H9 (cell line): ENCODE measurements at regions not wholly inside any gene's neighbourhood (a gene's known extent, or its start where the extent isn't known, plus 50 kb on each side); places are given as distances from the start of the nearest gene placed in this dataset.

Experiments
- DNase-seq: peaks from one replicate; pipeline ENCODE4 v3.0.0-alpha.2; 2017
- H2AFZ ChIP-seq: one replicate; pipeline ENCODE4 v1.6.1; 2013; ENCODE audit warnings: mild to moderate bottlenecking, low read length, control low read depth, moderate library complexity
- H2AK5ac ChIP-seq: 2 replicates; pipeline ENCODE4 v1.6.1; 2013; ENCODE audit warnings: low read length, control low read depth, mixed read lengths; ENCODE audit not compliant: insufficient read length
- H2BK120ac ChIP-seq: one replicate; pipeline ENCODE4 v1.6.1; 2013; ENCODE audit warnings: low read depth, mild to moderate bottlenecking, low read length, control low read depth, inconsistent platforms; ENCODE audit not compliant: poor library complexity, severe bottlenecking
- H2BK12ac ChIP-seq: 2 replicates; pipeline ENCODE4 v1.6.1; 2013; ENCODE audit warnings: low read length, control low read depth, mixed read lengths, low read depth; ENCODE audit not compliant: insufficient read length
- H2BK15ac ChIP-seq: 2 replicates; pipeline ENCODE4 v1.6.1; 2013; ENCODE audit warnings: low read depth, low read length, control low read depth
- H2BK20ac ChIP-seq: one replicate; pipeline ENCODE4 v1.6.1; 2013; ENCODE audit warnings: low read depth, mild to moderate bottlenecking, low read length, control low read depth, inconsistent platforms; ENCODE audit not compliant: poor library complexity, severe bottlenecking
- H2BK5ac ChIP-seq: 2 replicates; pipeline ENCODE4 v1.6.1; 2013; ENCODE audit warnings: low read length, control low read depth, mixed read lengths; ENCODE audit not compliant: insufficient read length
- H3K14ac ChIP-seq: 2 replicates; pipeline ENCODE4 v1.6.1; 2013; ENCODE audit warnings: low read length, control low read depth; ENCODE audit not compliant: insufficient read depth
- H3K18ac ChIP-seq: 2 replicates; pipeline ENCODE4 v1.6.1; 2013; ENCODE audit warnings: low read depth, mild to moderate bottlenecking, mixed read lengths, low read length, control low read depth; ENCODE audit not compliant: insufficient read length
- H3K23ac ChIP-seq: 2 replicates; pipeline ENCODE4 v1.6.1; 2013; ENCODE audit warnings: low read length, control low read depth, mixed read lengths, low read depth; ENCODE audit not compliant: insufficient read length
- H3K23me2 ChIP-seq: 2 replicates; pipeline ENCODE4 v1.6.1; 2013; ENCODE audit warnings: low read depth, mild to moderate bottlenecking, mixed read lengths, low read length, control low read depth; ENCODE audit not compliant: insufficient read length, poor library complexity, severe bottlenecking
- H3K27ac ChIP-seq: 2 replicates; pipeline ENCODE4 v1.5.1; 2013; ENCODE audit warnings: low read length, control low read depth, mixed read lengths, low read depth; ENCODE audit not compliant: insufficient read length
- H3K27me3 ChIP-seq: 2 replicates; pipeline ENCODE4 v1.6.1; 2013; ENCODE audit warnings: low read length, control low read depth, inconsistent platforms; ENCODE audit not compliant: insufficient read depth
- H3K4ac ChIP-seq: 2 replicates; pipeline ENCODE4 v1.6.1; 2013; ENCODE audit warnings: low read depth, mild to moderate bottlenecking, control low read depth, inconsistent platforms, low read length, moderate library complexity
- H3K4me1 ChIP-seq: 2 replicates; pipeline ENCODE4 v1.6.1; 2013; ENCODE audit warnings: low read length, control low read depth, inconsistent platforms; ENCODE audit not compliant: insufficient read depth
- H3K4me2 ChIP-seq: 2 replicates; pipeline ENCODE4 v1.6.1; 2013; ENCODE audit warnings: low read length, control low read depth, mixed read lengths; ENCODE audit not compliant: insufficient read length, insufficient read depth
- H3K56ac ChIP-seq: 2 replicates; pipeline ENCODE4 v1.6.1; 2013; ENCODE audit warnings: low read depth, mild to moderate bottlenecking, mixed read lengths, low read length, control low read depth; ENCODE audit not compliant: insufficient read length
- H3K79me1 ChIP-seq: 2 replicates; pipeline ENCODE4 v1.6.1; 2013; ENCODE audit warnings: low read depth, mild to moderate bottlenecking, moderate library complexity, low read length, control low read depth, inconsistent platforms; ENCODE audit not compliant: insufficient read depth, poor library complexity, severe bottlenecking
- H3K79me2 ChIP-seq: 2 replicates; pipeline ENCODE4 v1.6.1; 2013; ENCODE audit warnings: low read length, control low read depth, inconsistent platforms; ENCODE audit not compliant: insufficient read depth
- H3K9ac ChIP-seq: 2 replicates; pipeline ENCODE4 v1.6.1; 2013; ENCODE audit warnings: low read length, control low read depth, mixed read lengths; ENCODE audit not compliant: insufficient read length; ENCODE audit errors: extremely low read depth
- H3K9me3 ChIP-seq: one replicate; pipeline ENCODE4 v1.6.1; 2013; ENCODE audit warnings: low read depth, low read length, inconsistent platforms; ENCODE audit not compliant: control insufficient read depth
- H3T11ph ChIP-seq: one replicate; pipeline ENCODE4 v1.6.1; 2013; ENCODE audit warnings: mild to moderate bottlenecking, low read length, control low read depth, inconsistent platforms
- H4K20me1 ChIP-seq: one replicate; pipeline ENCODE4 v1.6.1; 2013; ENCODE audit not compliant: control insufficient read depth, insufficient read length, insufficient read depth
- H4K5ac ChIP-seq: 2 replicates; pipeline ENCODE4 v1.6.1; 2013; ENCODE audit warnings: low read depth, mild to moderate bottlenecking, mixed read lengths, low read length, control low read depth; ENCODE audit not compliant: insufficient read length
- H4K8ac ChIP-seq: replicated peaks from 2 replicates; pipeline ENCODE4 v1.6.1; 2013; ENCODE audit warnings: low read length, control low read depth, mixed read lengths, low read depth; ENCODE audit not compliant: insufficient read length
- H4K91ac ChIP-seq: 2 replicates; pipeline ENCODE4 v1.6.1; 2013; ENCODE audit warnings: low read depth, mild to moderate bottlenecking, moderate library complexity, mixed read lengths, low read length, control low read depth; ENCODE audit not compliant: insufficient read length
- H3K27ac Mint-ChIP-seq, 3 experiments: 2 replicates in 2 of 3; 3 replicates in 1 of 3; pipeline ENCODE4 v1.8.0; 2020 to 2021; ENCODE audit warnings: mixed read lengths in 3 of 3, mild to moderate bottlenecking in 1 of 3, moderate library complexity in 1 of 3
- H3K27me3 Mint-ChIP-seq: 2 replicates; pipeline ENCODE4 v1.8.0; 2021; ENCODE audit warnings: low read depth, mild to moderate bottlenecking, moderate library complexity, mixed read lengths
- H3K36me3 Mint-ChIP-seq, 3 experiments: 2 replicates in 2 of 3; 3 replicates in 1 of 3; pipeline ENCODE4 v1.8.0; 2020 to 2021; ENCODE audit warnings: low read depth in 3 of 3, mixed read lengths in 3 of 3; ENCODE audit not compliant: insufficient read depth in 1 of 3
- H3K4me1 Mint-ChIP-seq, 2 experiments: 2 replicates each; pipeline ENCODE4 v1.8.0; 2020; ENCODE audit warnings: mixed read lengths in 2 of 2
- H3K4me3 Mint-ChIP-seq, 2 experiments: 2 replicates in 1 of 2; 3 replicates in 1 of 2; pipeline ENCODE4 v1.8.0; 2020 to 2021; ENCODE audit warnings: mild to moderate bottlenecking in 2 of 2, mixed read lengths in 2 of 2, moderate library complexity in 1 of 2
- H3K9me3 Mint-ChIP-seq, 2 experiments: 2 replicates in 1 of 2; 3 replicates in 1 of 2; pipeline ENCODE4 v1.8.0; 2020; ENCODE audit warnings: mild to moderate bottlenecking in 2 of 2, mixed read lengths in 2 of 2, moderate library complexity in 1 of 2
- WGBS: extraction: QIAGEN DNeasy Blood & Tissue Kit; methylation state at CpG from one replicate; pipeline ENCODE4 v1.1.7; 2013; ENCODE audit warnings: missing lambda C conversion rate, low lambda C conversion rate, mixed read lengths; ENCODE audit not compliant: insufficient read length; ENCODE audit errors: extremely low coverage; 5-methylcytosine and 5-hydroxymethylcytosine counted together
- TF ChIP-seq, protein P1 (sequence below): fragments of 200-600 bp; sonication (generic); conservative IDR thresholded peaks from 3 replicates; pipeline ENCODE4 v1.8.0; 2021; ENCODE audit warnings: antibody characterized with exemption, mild to moderate bottlenecking

- Histone ChIP-seq H4K91ac (no peak overlapping the region), H3K23me2 (no peaks in the 10 kb centered on the region), H3K4ac (no peak overlapping the region), H3K27ac (no peak overlapping the region), H4K20me1 (no peaks in the 10 kb centered on the region), H2BK120ac (no peak overlapping the region), H3K79me1 (no peaks in the 10 kb centered on the region), H3K18ac (no peak overlapping the region), H2BK5ac (no peak overlapping the region), H3K4me2 (no peak overlapping the region), H3K4me1 (peaks cover 7% of the 10 kb centered on the region), H3T11ph (no peak overlapping the region), H2BK15ac (no peak overlapping the region), H2BK20ac (no peak overlapping the region), H3K27me3 (no peaks in the 10 kb centered on the region), H2AK5ac (no peak overlapping the region), H3K23ac (no peak overlapping the region), H3K9ac (no peak overlapping the region), H2BK12ac (no peak overlapping the region), H4K8ac (no peak overlapping the region), H3K79me2 (no peaks in the 10 kb centered on the region), H2AFZ (no peak overlapping the region), H3K9me3 (no peaks in the 10 kb centered on the region), H3K14ac (no peak overlapping the region), H3K56ac (no peak overlapping the region), H4K5ac (no peak overlapping the region)
- Mint-ChIP-seq H3K36me3 (no peaks in the 10 kb centered on the region; a peak in 2 of 7 replicates), H3K4me1 (peaks cover 16 to 33% of the 10 kb centered on the region in 2 experiments), H3K4me3 (no peak overlapping the region), H3K27me3 (no peaks in the 10 kb centered on the region; the same call in 1 of the 2 replicates), H3K27ac (no peak overlapping the region; a peak in 1 of 7 replicates), H3K9me3 (no peaks in the 10 kb centered on the region)
- no CpG with 5 or more reads among the region's 4 CpGs for WGBS
- DNase-seq = no peak
- TF ChIP-seq, protein P1, sequence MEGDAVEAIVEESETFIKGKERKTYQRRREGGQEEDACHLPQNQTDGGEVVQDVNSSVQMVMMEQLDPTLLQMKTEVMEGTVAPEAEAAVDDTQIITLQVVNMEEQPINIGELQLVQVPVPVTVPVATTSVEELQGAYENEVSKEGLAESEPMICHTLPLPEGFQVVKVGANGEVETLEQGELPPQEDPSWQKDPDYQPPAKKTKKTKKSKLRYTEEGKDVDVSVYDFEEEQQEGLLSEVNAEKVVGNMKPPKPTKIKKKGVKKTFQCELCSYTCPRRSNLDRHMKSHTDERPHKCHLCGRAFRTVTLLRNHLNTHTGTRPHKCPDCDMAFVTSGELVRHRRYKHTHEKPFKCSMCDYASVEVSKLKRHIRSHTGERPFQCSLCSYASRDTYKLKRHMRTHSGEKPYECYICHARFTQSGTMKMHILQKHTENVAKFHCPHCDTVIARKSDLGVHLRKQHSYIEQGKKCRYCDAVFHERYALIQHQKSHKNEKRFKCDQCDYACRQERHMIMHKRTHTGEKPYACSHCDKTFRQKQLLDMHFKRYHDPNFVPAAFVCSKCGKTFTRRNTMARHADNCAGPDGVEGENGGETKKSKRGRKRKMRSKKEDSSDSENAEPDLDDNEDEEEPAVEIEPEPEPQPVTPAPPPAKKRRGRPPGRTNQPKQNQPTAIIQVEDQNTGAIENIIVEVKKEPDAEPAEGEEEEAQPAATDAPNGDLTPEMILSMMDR = no peak
Observed at GRCh38 chr15:62966294-62967078, 76.1 kb upstream of the TPM1 start.
